ENCODE measurements at regions not wholly inside any gene's neighbourhood (a gene's known extent, or its start where the extent isn't known, plus 50 kb on each side); places are given as distances from the start of the nearest gene placed in this dataset.

DNA sequence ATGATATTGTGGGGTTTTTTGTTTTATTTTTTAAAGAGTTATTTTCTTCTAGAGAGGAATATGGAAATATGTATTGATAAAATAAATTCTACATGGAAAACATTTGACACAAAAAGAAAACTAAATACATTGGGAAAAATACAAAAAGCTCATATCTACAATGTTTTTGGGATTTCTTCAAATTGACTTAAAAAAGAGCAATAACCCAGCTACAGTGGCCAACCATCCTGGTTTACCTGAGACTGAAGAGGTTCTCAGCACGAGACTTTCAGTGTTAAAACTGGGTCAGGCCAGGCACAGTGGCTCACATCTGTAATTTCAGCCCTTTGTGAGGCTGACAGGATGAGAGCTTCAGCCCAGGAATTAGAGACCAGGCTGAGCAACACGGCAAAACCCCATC is 56.7 kb upstream of the MYCN start:
- Histone ChIP-seq H3K9me3 (no peaks in the 10 kb centered on the region), H3K36me3 (no peaks in the 10 kb centered on the region), H3K4me1 (no peaks in the 10 kb centered on the region), H3K27me3 (no peaks in the 10 kb centered on the region), H3K27ac (no peak overlapping the region), H3K4me3 (no peak overlapping the region)
- DNase-seq, result no peak
- intact Hi-C loops (cut with DNase I), result no loop called here
- TF ChIP-seq, protein P1, sequence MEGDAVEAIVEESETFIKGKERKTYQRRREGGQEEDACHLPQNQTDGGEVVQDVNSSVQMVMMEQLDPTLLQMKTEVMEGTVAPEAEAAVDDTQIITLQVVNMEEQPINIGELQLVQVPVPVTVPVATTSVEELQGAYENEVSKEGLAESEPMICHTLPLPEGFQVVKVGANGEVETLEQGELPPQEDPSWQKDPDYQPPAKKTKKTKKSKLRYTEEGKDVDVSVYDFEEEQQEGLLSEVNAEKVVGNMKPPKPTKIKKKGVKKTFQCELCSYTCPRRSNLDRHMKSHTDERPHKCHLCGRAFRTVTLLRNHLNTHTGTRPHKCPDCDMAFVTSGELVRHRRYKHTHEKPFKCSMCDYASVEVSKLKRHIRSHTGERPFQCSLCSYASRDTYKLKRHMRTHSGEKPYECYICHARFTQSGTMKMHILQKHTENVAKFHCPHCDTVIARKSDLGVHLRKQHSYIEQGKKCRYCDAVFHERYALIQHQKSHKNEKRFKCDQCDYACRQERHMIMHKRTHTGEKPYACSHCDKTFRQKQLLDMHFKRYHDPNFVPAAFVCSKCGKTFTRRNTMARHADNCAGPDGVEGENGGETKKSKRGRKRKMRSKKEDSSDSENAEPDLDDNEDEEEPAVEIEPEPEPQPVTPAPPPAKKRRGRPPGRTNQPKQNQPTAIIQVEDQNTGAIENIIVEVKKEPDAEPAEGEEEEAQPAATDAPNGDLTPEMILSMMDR (IDR thresholded peaks at IDR 0.05), result no peak
- no peak for TF ChIP-seq EP300 (IDR thresholded peaks at IDR 0.05)
- TF ChIP-seq POLR2AphosphoS5 (IDR thresholded peaks at IDR 0.05), result no peak
- no peak for TF ChIP-seq POLR2A (IDR thresholded peaks at IDR 0.05)
- 71 to 89% methylated on average over 2 of the region's 2 CpGs for WGBS, 2 donors

DNA sequence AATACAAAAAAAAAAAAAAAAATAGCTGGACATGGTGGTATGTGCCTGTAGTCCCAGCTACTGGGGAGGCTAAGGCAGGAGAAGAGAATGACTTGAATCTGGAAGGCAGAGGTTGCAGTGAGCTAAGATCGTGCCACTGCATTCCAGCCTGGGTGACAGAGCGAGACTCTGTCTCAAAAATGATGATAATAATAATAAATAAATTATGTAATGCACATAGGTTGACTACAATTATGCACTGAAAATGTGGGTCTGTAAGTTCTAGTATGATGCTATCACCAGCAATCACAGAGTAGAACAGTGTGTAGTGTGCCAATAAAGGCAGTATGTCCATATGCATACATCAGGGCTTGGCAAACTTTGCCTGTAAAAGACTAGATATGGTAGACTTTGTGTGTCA is 55.6 kb upstream of the MYCN start:
- no peak for DNase-seq
- Histone ChIP-seq H3K4me3 (no peak overlapping the region), H3K36me3 (no peaks in the 10 kb centered on the region), H3K4me1 (no peaks in the 10 kb centered on the region), H3K27me3 (no peaks in the 10 kb centered on the region), H3K27ac (no peak overlapping the region), H3K9me3 (no peaks in the 10 kb centered on the region)
- no peak for TF ChIP-seq EP300 (IDR thresholded peaks at IDR 0.05)
- no peak for TF ChIP-seq POLR2AphosphoS5 (IDR thresholded peaks at IDR 0.05)
- TF ChIP-seq, protein P1 (IDR thresholded peaks at IDR 0.05), result no peak
- TF ChIP-seq POLR2A (IDR thresholded peaks at IDR 0.05), result no peak
- WGBS, 2 donors, result 93 to 97% methylated on average over 2 of the region's 2 CpGs
- intact Hi-C loops (cut with DNase I), result no loop called here

DNA sequence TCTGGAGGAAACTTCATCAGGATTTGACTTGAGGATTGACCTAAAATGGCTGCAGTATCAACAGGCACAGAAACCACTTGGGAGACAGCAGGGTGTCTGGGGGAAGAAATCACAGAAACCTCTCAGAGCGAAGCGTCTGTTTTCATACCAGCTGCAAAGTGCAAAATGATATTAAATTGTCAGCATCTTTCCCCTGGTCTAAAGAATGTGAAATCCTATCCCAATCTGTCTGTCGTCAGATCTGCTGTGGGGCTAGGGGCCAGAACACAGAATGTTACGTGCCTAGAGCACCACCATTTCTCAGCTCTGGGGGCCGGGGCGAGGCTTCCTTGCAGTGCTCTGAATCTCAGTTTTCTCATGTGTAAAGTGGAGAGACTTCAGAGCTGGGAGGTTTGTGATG is 54.1 kb upstream of the MYCN start:
- Histone ChIP-seq H3K36me3 (no peaks in the 10 kb centered on the region), H3K9me3 (no peaks in the 10 kb centered on the region), H3K4me3 (no peak overlapping the region), H3K4me1 (no peaks in the 10 kb centered on the region), H3K27ac (no peak overlapping the region), H3K27me3 (no peaks in the 10 kb centered on the region)
- TF ChIP-seq POLR2A (IDR thresholded peaks at IDR 0.05), result no peak
- TF ChIP-seq EP300 (IDR thresholded peaks at IDR 0.05), result no peak
- DNase-seq, result no peak
- WGBS, 2 donors, result 79 to 94% methylated on average over 6 of the region's 6 CpGs
- intact Hi-C loops (cut with DNase I), result no loop called here

DNA sequence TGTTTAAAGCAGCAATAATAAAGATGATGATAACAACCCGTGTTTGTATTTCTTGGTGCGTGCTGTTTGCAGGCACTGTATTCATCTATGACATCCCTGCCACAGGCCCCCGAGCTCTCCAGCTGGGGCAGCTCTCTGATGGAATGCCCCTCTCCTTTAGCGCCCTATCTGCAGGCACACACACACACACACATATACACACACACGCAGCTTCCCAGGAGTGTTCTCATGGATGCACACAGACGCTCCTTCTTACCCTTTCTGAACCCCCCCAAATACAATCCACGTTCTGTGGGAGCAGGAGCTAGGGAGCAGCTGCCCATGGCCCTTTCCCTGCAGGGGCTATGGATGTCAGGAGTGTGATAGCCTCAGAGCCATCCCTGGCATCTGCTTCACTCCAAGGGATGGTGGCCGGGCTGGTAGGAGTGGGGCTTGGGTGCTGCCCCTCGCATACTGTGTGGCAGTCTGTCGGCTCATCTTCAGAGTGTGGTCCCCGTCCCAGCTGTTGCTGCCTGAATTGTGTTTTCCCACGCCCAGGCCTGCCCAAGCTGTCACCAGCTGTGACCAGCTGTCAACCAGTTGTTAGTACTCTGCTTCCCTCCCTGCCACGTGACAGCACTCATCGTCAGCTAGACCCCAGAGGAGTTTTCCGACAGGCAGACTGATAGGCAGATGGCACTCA is 50.8 kb upstream of the MYCN start:
- 56 to 65% methylated on average over 15 of the region's 15 CpGs for WGBS, 2 donors
- intact Hi-C loops (cut with DNase I), result no loop called here
- no peak for DNase-seq

DNA sequence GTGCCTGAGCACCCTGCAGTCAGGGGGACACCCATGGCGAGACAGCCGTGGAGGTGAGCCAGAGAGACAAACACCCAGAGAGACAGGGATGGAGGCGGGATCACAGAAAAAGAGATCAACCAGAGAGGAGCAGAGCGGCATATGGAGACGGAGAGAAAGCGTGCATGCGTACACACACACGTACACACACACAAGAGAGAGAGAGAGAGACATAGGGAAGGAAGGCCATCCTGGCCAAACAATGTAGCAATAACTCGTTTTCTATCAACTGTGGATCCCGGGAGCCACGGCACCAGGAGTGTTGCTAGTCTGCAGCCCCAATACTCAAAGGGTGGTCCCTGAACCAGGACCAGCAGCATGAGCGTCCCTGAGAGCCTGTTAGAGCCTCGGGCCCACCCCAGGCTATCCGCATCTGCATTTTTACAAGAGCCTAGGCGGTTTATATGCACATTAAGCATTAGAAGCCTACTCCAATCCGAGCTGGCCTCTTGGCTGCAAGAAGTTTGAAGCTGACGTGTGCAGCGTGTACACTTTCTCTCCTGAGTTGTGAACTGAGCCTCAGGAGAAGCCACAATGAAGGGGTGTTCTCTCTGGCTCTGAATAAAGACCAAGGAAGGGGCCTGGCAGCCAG is 50.1 kb upstream of the MYCN start:
- intact Hi-C loops (cut with DNase I), result no loop called here
- Histone ChIP-seq H3K27ac (no peak overlapping the region), H3K9me3 (no peaks in the 10 kb centered on the region), H3K36me3 (no peaks in the 10 kb centered on the region), H3K4me1 (peaks cover 0 to 9% (median 4%) of the 10 kb centered on the region in 4 donors), H3K4me3 (no peak overlapping the region), H3K27me3 (no peaks in the 10 kb centered on the region)
- DNase-seq, result no peak
- TF ChIP-seq EP300 (IDR thresholded peaks at IDR 0.05) (no peak), POLR2A (IDR thresholded peaks at IDR 0.05) (no peak), POLR2AphosphoS5 (IDR thresholded peaks at IDR 0.05) (no peak)
- TF ChIP-seq, protein P1 (IDR thresholded peaks at IDR 0.05), result no peak
- WGBS, 2 donors, result 81 to 84% methylated on average over 18 of the region's 18 CpGs

More for the DNA sequence above, 50.8 kb upstream of the MYCN start:
- no peak overlapping the region for H3K27ac ChIP-seq
- peaks cover 0 to 9% (median 4%) of the 10 kb centered on the region in 4 donors for H3K4me1 ChIP-seq
- no peaks in the 10 kb centered on the region for H3K9me3 ChIP-seq
- TF ChIP-seq, protein P1 (IDR thresholded peaks at IDR 0.05), result no peak
- TF ChIP-seq POLR2A (IDR thresholded peaks at IDR 0.05), result no peak
- TF ChIP-seq POLR2AphosphoS5 (IDR thresholded peaks at IDR 0.05), result no peak
- no peak for TF ChIP-seq EP300 (IDR thresholded peaks at IDR 0.05)
- no peaks in the 10 kb centered on the region for H3K36me3 ChIP-seq
- H3K27me3 ChIP-seq, result no peaks in the 10 kb centered on the region
- H3K4me3 ChIP-seq, result no peak overlapping the region

Small RNAs in the stretch of these regions (small RNA-seq; reads per million reads assigned to genes)
- gene RNU5E-7P, result 0 reads per million in 3 donors

Data from sigmoid colon (tissue), 6 donors.